Lung (tissue), 11 donors: ENCODE measurements at regions not wholly inside any gene's neighbourhood (a gene's known extent, or its start where the extent isn't known, plus 50 kb on each side); places are given as distances from the start of the nearest gene placed in this dataset.

Source experiments
- ATAC-seq: fragments of 200-7000 bp; cut with Tn5 transposase; one replicate; pipeline ENCODE4 v1.9.1; 2020; ENCODE audit warnings: moderate number of reproducible peaks; ENCODE audit not compliant: insufficient read depth, low FRiP score
- DNase-seq, 3 donors: peaks; one replicate each; pipeline ENCODE4 v3.0.0-alpha.2; 2013 to 2017
- H3K27ac ChIP-seq, 2 donors: one replicate each; pipeline ENCODE4 v1.5.1; 2013; ENCODE audit warnings: mild to moderate bottlenecking in 2 of 2, moderate library complexity in 2 of 2, control low read depth in 1 of 2, inconsistent platforms in 1 of 2, low read depth in 1 of 2, low read length in 1 of 2
- H3K27me3 ChIP-seq, 3 donors: one replicate each; pipeline ENCODE4 v1.5.1; 2013; ENCODE audit warnings: low read length in 2 of 3; ENCODE audit not compliant: control insufficient read depth in 3 of 3, insufficient read depth in 3 of 3
- H3K36me3 ChIP-seq, 4 donors: one replicate each; pipeline ENCODE4 v1.5.1; 2013; ENCODE audit warnings: low read length in 4 of 4, mild to moderate bottlenecking in 1 of 4, moderate library complexity in 1 of 4; ENCODE audit not compliant: control insufficient read depth in 4 of 4, insufficient read depth in 4 of 4
- H3K4me1 ChIP-seq, 5 donors: one replicate each; pipeline ENCODE4 v1.5.1; 2013; ENCODE audit warnings: low read length in 5 of 5, mild to moderate bottlenecking in 2 of 5, moderate library complexity in 1 of 5; ENCODE audit not compliant: control insufficient read depth in 5 of 5, insufficient read depth in 5 of 5
- H3K4me3 ChIP-seq: one replicate; pipeline ENCODE4 v1.5.1; 2013; ENCODE audit warnings: mild to moderate bottlenecking, control low read depth, moderate library complexity
- H3K9ac ChIP-seq, 2 donors: one replicate each; pipeline ENCODE4 v1.5.1; 2013; ENCODE audit warnings: low read length in 2 of 2, control low read depth in 1 of 2; ENCODE audit not compliant: insufficient read depth in 1 of 2
- H3K9me3 ChIP-seq, 4 donors: one replicate each; pipeline ENCODE4 v1.5.1; 2013; ENCODE audit warnings: low read length in 3 of 4, mild to moderate bottlenecking in 1 of 4, moderate library complexity in 1 of 4; ENCODE audit not compliant: control insufficient read depth in 4 of 4, insufficient read depth in 3 of 4
- CTCF ChIP-seq: IDR thresholded peaks from 2 replicates; pipeline ENCODE4 v1.5.1; 2012; ENCODE audit warnings: mild to moderate bottlenecking; ENCODE audit errors: control extremely low read depth, extremely low read depth
- WGBS, 2 donors: extraction: QIAGEN DNeasy Blood & Tissue Kit; methylation state at CpG; one replicate each; pipeline ENCODE4 v1.1.7; 2013; 5-methylcytosine and 5-hydroxymethylcytosine counted together
- donor health status: control.
- donor health status: control.
- donor health status: Bipolar disorder and iron deficiency.
- donor health status: healthy.
- donor health status: DM: yes; HTN: yes; CAD: no.

- H3K4me1 ChIP-seq, result no peaks in the 10 kb centered on the region
- no peak overlapping the region for H3K27ac ChIP-seq
- H3K9ac ChIP-seq, result no peak overlapping the region
- 59 to 73% methylated on average over 7 of the region's 7 CpGs for WGBS, 2 donors
- ATAC-seq (no peak), DNase-seq (no peak)
- no peaks in the 10 kb centered on the region for H3K27me3 ChIP-seq
- H3K9me3 ChIP-seq, result peaks cover 0 to 5% (median 2%) of the 10 kb centered on the region in 4 donors
- no peaks in the 10 kb centered on the region for H3K36me3 ChIP-seq
- H3K4me3 ChIP-seq, result no peak overlapping the region
- no peak for TF ChIP-seq CTCF
Measured at GRCh38 chr6:86128130-86128814, 485.6 kb upstream of the SYNCRIP start.

GRCh38 chr6:86122086-86122485 is 479.4 kb upstream of the SYNCRIP start:
- no peak overlapping the region for H3K9ac ChIP-seq
- H3K9me3 ChIP-seq, result no peaks in the 10 kb centered on the region
- H3K36me3 ChIP-seq, result no peaks in the 10 kb centered on the region
- no peak for TF ChIP-seq CTCF
- no peak overlapping the region for H3K27ac ChIP-seq
- DNase-seq (no peak), ATAC-seq (no peak)
- no peak overlapping the region for H3K4me3 ChIP-seq
- H3K27me3 ChIP-seq, result no peaks in the 10 kb centered on the region
- H3K4me1 ChIP-seq, result no peaks in the 10 kb centered on the region

GRCh38 chr6:86118271-86118670 is 475.6 kb upstream of the SYNCRIP start:
- no peak overlapping the region for H3K4me3 ChIP-seq
- H3K36me3 ChIP-seq, result no peaks in the 10 kb centered on the region
- no peaks in the 10 kb centered on the region for H3K9me3 ChIP-seq
- TF ChIP-seq CTCF, result no peak
- no peaks in the 10 kb centered on the region for H3K4me1 ChIP-seq
- DNase-seq (no peak), ATAC-seq (no peak)
- H3K27ac ChIP-seq, result no peak overlapping the region
- H3K27me3 ChIP-seq, result no peaks in the 10 kb centered on the region
- H3K9ac ChIP-seq, result no peak overlapping the region

GRCh38 chr6:86107985-86108384 is 465.3 kb upstream of the SYNCRIP start:
- WGBS, 2 donors, result 74 to 80% methylated on average over 2 of the region's 2 CpGs
- TF ChIP-seq CTCF, result no peak
- Histone ChIP-seq H3K4me3 (no peak overlapping the region), H3K4me1 (no peaks in the 10 kb centered on the region), H3K9ac (no peak overlapping the region), H3K27ac (no peak overlapping the region), H3K36me3 (no peaks in the 10 kb centered on the region), H3K27me3 (no peaks in the 10 kb centered on the region), H3K9me3 (peaks cover 0 to 3% (median 0%) of the 10 kb centered on the region in 4 donors)
- peak in 2 of 3 donors; percentile 1 to 46 for DNase-seq
- no peak for ATAC-seq
